SK-N-MC (cell line): ENCODE measurements at regions not wholly inside any gene's neighbourhood (a gene's known extent, or its start where the extent isn't known, plus 50 kb on each side); places are given as distances from the start of the nearest gene placed in this dataset.

Experiments
- DNase-seq: peaks from one replicate; pipeline ENCODE4 v3.0.0-alpha.2; 2011; ENCODE audit warnings: low read depth, low spot score
- H3K27ac ChIP-seq: fragments of 200-600 bp; sonication (generic); 2 replicates; pipeline ENCODE4 v1.5.1; 2016; ENCODE audit warnings: mixed run types
- H3K36me3 ChIP-seq: fragments of 200-600 bp; sonication (generic); 2 replicates; pipeline ENCODE4 v1.6.1; 2017; ENCODE audit warnings: antibody characterized with exemption, low read length, mixed read lengths; ENCODE audit not compliant: insufficient read depth
- H3K4me3 ChIP-seq: fragments of 200-600 bp; sonication (generic); 2 replicates; pipeline ENCODE4 v1.5.1; 2016
- H3K9ac ChIP-seq: fragments of 200-600 bp; sonication (generic); 2 replicates; pipeline ENCODE4 v1.8.0; 2017; ENCODE audit warnings: mixed run types, mixed read lengths; ENCODE audit not compliant: insufficient read length
- H3K9me3 ChIP-seq: fragments of 200-600 bp; sonication (generic); 2 replicates; pipeline ENCODE4 v1.6.1; 2017; ENCODE audit warnings: low read depth, mild to moderate bottlenecking, antibody characterized with exemption, low read length, moderate library complexity, mixed read lengths
- EZH2 ChIP-seq: fragments of 200-600 bp; sonication (generic); IDR thresholded peaks from one replicate; pipeline ENCODE4 v1.6.1; 2017; ENCODE audit warnings: antibody characterized with exemption
- FOXP2 ChIP-seq: optimal IDR thresholded peaks from 2 replicates; pipeline ENCODE3; 2011; ENCODE audit warnings: mild to moderate bottlenecking, moderate library complexity; ENCODE audit not compliant: insufficient read depth; ENCODE audit errors: extremely low read length, control extremely low read depth
- POLR2AphosphoS5 ChIP-seq: IDR thresholded peaks from 2 replicates; pipeline ENCODE4 v1.6.1; 2012; ENCODE audit warnings: mild to moderate bottlenecking, low read depth, low read length, borderline replicate concordance

GRCh38 chr14:48805315-48805714 lies 780.9 kb downstream of the RPS29 start:
- H3K9me3 ChIP-seq, result no peaks in the 10 kb centered on the region
- H3K4me3 ChIP-seq, result no peak overlapping the region
- no peak for DNase-seq
- no peaks in the 10 kb centered on the region for H3K36me3 ChIP-seq
- H3K9ac ChIP-seq, result no peak overlapping the region
- TF ChIP-seq FOXP2 (no peak), EZH2 (no peak), POLR2AphosphoS5 (no peak)
- no peak overlapping the region for H3K27ac ChIP-seq

GRCh38 chr14:48792376-48793024 lies 793.7 kb downstream of the RPS29 start:
- TF ChIP-seq FOXP2 (no peak), POLR2AphosphoS5 (no peak), EZH2 (no peak)
- H3K9ac ChIP-seq, result no peak overlapping the region
- no peaks in the 10 kb centered on the region for H3K9me3 ChIP-seq
- H3K4me3 ChIP-seq, result no peak overlapping the region
- no peak for DNase-seq
- H3K36me3 ChIP-seq, result no peaks in the 10 kb centered on the region
- no peak overlapping the region for H3K27ac ChIP-seq

GRCh38 chr14:48788771-48789170 lies 797.4 kb downstream of the RPS29 start:
- no peak overlapping the region for H3K9ac ChIP-seq
- H3K27ac ChIP-seq, result no peak overlapping the region
- no peak for DNase-seq
- TF ChIP-seq POLR2AphosphoS5, result no peak
- TF ChIP-seq EZH2, result no peak
- no peak for TF ChIP-seq FOXP2
- no peaks in the 10 kb centered on the region for H3K9me3 ChIP-seq
- no peak overlapping the region for H3K4me3 ChIP-seq
- no peaks in the 10 kb centered on the region for H3K36me3 ChIP-seq

DNA sequence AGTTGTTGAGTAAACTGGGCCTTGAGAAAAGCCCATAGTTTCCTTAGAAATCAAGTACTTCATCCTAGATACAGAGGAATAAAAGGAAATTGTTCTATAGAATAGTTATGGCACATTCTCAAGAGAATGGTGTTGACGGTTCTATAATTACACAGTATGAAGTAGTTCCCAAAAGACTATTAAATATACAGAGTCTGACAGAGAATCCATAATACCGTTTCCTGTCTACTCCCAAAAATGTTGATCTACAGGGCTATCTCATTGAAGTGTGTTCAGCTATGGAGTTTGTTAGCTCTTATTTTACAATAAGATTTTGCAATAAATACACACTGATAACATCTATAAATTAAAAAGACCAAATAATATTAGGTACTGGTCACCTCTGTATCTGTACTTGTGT lies 799.7 kb downstream of the RPS29 start:
- Histone ChIP-seq H3K9ac (no peak overlapping the region), H3K27ac (no peak overlapping the region), H3K9me3 (no peaks in the 10 kb centered on the region), H3K36me3 (no peaks in the 10 kb centered on the region), H3K4me3 (no peak overlapping the region)
- peak; percentile 24 for DNase-seq
- no peak for TF ChIP-seq EZH2
- TF ChIP-seq POLR2AphosphoS5, result no peak
- no peak for TF ChIP-seq FOXP2

DNA sequence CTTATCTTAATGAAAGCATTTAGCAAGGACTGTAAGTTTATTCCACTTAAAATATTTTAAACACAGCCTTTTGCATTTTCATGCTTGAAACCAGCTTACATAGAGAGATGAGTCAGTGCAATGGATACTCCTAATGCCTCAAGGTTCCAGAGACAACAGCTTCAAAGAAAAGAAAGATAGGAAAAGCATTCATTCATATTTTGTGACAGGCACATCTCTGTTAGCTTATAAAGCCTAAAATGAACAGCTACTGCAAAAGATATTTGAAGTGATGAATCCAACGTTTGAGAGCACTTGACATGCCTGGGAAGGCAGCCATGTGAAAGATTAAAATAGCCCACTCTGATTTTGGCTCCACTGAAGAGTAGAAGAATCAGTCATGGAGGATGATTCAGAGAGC lies 814.5 kb downstream of the RPS29 start:
- Histone ChIP-seq H3K27ac (no peak overlapping the region), H3K36me3 (no peaks in the 10 kb centered on the region), H3K9ac (no peak overlapping the region), H3K9me3 (no peaks in the 10 kb centered on the region), H3K4me3 (no peak overlapping the region)
- no peak for DNase-seq
- TF ChIP-seq POLR2AphosphoS5, result no peak
- TF ChIP-seq FOXP2, result no peak
- no peak for TF ChIP-seq EZH2

DNA sequence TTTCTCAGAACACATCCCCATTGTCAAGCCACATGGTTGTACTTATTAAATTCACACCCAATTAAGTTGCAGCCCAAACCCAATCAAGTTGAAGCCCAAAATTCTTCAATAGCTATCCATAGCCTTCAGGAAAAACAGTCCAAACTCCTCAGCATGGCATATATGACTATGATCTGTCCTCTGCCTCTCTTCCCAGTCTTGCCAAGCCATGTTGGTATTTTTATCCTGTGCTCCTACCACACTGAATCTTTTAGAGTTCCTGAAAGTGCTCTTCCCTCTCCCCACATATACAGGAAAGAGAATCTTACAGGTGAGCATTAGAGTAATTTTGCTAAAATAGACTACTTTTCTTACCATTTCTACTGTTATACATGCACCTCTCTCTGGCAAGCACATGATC lies 834.9 kb downstream of the RPS29 start:
- no peaks in the 10 kb centered on the region for H3K36me3 ChIP-seq
- TF ChIP-seq FOXP2, result no peak
- no peak for TF ChIP-seq POLR2AphosphoS5
- TF ChIP-seq EZH2, result no peak

GRCh38 chr14:48748151-48748675 lies 838.0 kb downstream of the RPS29 start:
- H3K27ac ChIP-seq, result no peak overlapping the region
- no peak for TF ChIP-seq EZH2
- no peak for TF ChIP-seq FOXP2
- TF ChIP-seq POLR2AphosphoS5, result no peak
- H3K9me3 ChIP-seq, result no peaks in the 10 kb centered on the region
- no peak overlapping the region for H3K9ac ChIP-seq
- H3K36me3 ChIP-seq, result no peaks in the 10 kb centered on the region
- DNase-seq, result no peak
- H3K4me3 ChIP-seq, result no peak overlapping the region

More for the DNA sequence above, 834.9 kb downstream of the RPS29 start:
- H3K27ac ChIP-seq, result no peak overlapping the region
- no peak for DNase-seq
- no peaks in the 10 kb centered on the region for H3K9me3 ChIP-seq
- no peak overlapping the region for H3K4me3 ChIP-seq
- no peak overlapping the region for H3K9ac ChIP-seq

DNA sequence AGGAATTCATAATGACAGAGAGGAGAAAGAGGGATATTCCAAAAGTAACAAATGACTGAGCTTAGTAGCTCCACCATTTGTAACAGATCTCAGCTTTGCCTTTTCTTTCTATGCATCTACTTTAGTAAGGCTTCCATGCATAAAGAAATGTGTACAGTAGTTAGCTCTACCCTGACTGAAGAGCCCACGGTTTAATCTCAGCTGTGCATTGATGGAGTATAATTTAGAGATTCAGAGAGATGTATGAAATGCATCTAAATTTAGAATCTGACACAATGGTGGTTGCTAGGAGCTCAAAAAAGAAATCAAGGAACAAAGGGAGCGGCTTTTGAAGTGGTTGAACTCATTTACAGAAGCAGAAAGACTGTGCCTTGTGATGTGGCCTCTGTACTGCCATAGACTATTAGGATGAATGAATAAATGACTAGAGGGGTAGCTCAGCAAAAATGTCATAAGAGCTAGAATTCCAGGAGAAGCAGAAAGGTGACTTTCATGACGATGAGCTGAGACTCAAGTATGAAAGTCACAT lies 838.6 kb downstream of the RPS29 start:
- Histone ChIP-seq H3K9me3 (no peaks in the 10 kb centered on the region), H3K9ac (no peak overlapping the region), H3K36me3 (no peaks in the 10 kb centered on the region), H3K27ac (no peak overlapping the region), H3K4me3 (no peak overlapping the region)
- TF ChIP-seq EZH2, result no peak
- DNase-seq, result no peak

DNA sequence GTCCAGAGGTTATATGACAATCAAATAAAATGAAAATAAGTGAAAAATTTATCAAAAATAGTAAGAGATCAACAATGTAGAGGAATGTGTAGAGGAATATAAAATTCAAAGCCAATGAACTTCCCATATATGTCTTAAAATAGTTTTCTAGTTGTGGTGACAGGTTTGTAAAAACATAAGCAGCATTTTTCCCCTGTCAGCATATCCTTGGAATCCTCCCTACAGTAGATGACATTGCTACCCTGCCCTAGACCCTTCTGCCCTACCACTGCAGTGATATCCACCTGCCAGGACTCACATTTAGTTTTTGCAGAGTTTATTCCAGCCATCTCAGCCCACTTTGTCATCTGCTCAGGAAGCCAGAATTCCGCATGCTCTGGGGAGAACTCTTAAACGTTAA lies 842.0 kb downstream of the RPS29 start:
- TF ChIP-seq FOXP2, result no peak
- H3K27ac ChIP-seq, result no peak overlapping the region
- H3K4me3 ChIP-seq, result no peak overlapping the region
- no peaks in the 10 kb centered on the region for H3K9me3 ChIP-seq
- H3K36me3 ChIP-seq, result no peaks in the 10 kb centered on the region
- DNase-seq, result no peak
- no peak overlapping the region for H3K9ac ChIP-seq
